K562 (cell line): ENCODE measurements at regions not wholly inside any gene's neighbourhood (a gene's known extent, or its start where the extent isn't known, plus 50 kb on each side); places are given as distances from the start of the nearest gene placed in this dataset.

ENCODE experiments used
- CTBP1 ChIP-seq: fragments of 450-650 bp; IDR thresholded peaks from 2 replicates; pipeline ENCODE4 v1.6.1; 2016; ENCODE audit warnings: borderline replicate concordance
- CTCF ChIP-seq, 3 experiments: IDR thresholded peaks in 2 of 3; conservative IDR thresholded peaks in 1 of 3; 2 replicates each; pipeline ENCODE4 v1.5.1; 2011 to 2012; ENCODE audit warnings: low read length in 3 of 3, mild to moderate bottlenecking in 3 of 3, control low read depth in 2 of 3, improper control_type of control experiment in 1 of 3, inconsistent platforms in 1 of 3, low read depth in 1 of 3, mixed read lengths in 1 of 3, moderate library complexity in 1 of 3; ENCODE audit not compliant: insufficient read depth in 2 of 3
- NCOA1 ChIP-seq: fragments of 450-650 bp; IDR thresholded peaks from 2 replicates; pipeline ENCODE4 v1.6.1; 2016; ENCODE audit warnings: low read depth
- NCOA2 ChIP-seq, 2 experiments: fragments of 450-650 bp; IDR thresholded peaks; 2 replicates each; pipeline ENCODE4 v1.6.1; 2018; ENCODE audit warnings: mild to moderate bottlenecking in 2 of 2, moderate library complexity in 1 of 2; ENCODE audit not compliant: partially characterized antibody in 2 of 2
- PATZ1 ChIP-seq: fragments of 250-450 bp; sonication (Bioruptor Pico); IDR thresholded peaks from 2 replicates; pipeline ENCODE4 v1.5.0; 2020; ENCODE audit warnings: mild to moderate bottlenecking, borderline replicate concordance
- POLR2A ChIP-seq: fragments of 450-650 bp; conservative IDR thresholded peaks from 2 replicates; pipeline ENCODE4 v1.6.1; 2016
- SMAD3 ChIP-seq: fragments of 450-650 bp; formaldehyde crosslinking; conservative IDR thresholded peaks from 2 replicates; pipeline ENCODE4 v1.4.0; 2020; ENCODE audit warnings: mild to moderate bottlenecking
- TAL1 ChIP-seq: fragments of 450-650 bp; IDR thresholded peaks from 2 replicates; pipeline ENCODE4 v1.6.1; 2016; ENCODE audit warnings: mild to moderate bottlenecking
- ZNF165 ChIP-seq: fragments of 250-450 bp; sonication (Bioruptor Pico); IDR thresholded peaks from 2 replicates; pipeline ENCODE4 v1.4.0; 2020; ENCODE audit warnings: borderline replicate concordance

GRCh38 chr4:156437666-156438065 is 484.0 kb upstream of the CTSO start:
- TF ChIP-seq POLR2A (no peak), SMAD3 (no peak), NCOA2 (IDR thresholded peaks at IDR 0.05; ENCODE audit: partially characterized antibody in 2 of 2) (no peak), ZNF165 (CRISPR knock-in tag) (no peak), CTBP1 (no peak), CTCF (IDR thresholded peaks at IDR 0.05 in 2 of 3, conservative IDR thresholded peaks at IDR 0.05 in 1 of 3; ENCODE audit: insufficient read depth in 2 of 3, low read depth in 1 of 3, low read length in 3 of 3) (no peak), PATZ1 (CRISPR knock-in tag) (no peak), NCOA1 (no peak), TAL1 (no peak)
